ENCODE measurements at regions not wholly inside any gene's neighbourhood (a gene's known extent, or its start where the extent isn't known, plus 50 kb on each side); places are given as distances from the start of the nearest gene placed in this dataset.

GRCh38 chr9:102844716-102845115 lies 150.4 kb upstream of the CYLC2 start:
- Histone ChIP-seq H3K4me3 (ENCODE audit: severe bottlenecking) (no peak overlapping the region), H3K27me3 (ENCODE audit: insufficient read depth, poor library complexity, severe bottlenecking) (no peaks in the 10 kb centered on the region), H3K9me3 (ENCODE audit: severe bottlenecking) (no peaks in the 10 kb centered on the region), H3K4me1 (ENCODE audit: insufficient read depth, poor library complexity, severe bottlenecking) (no peaks in the 10 kb centered on the region), H3K36me3 (ENCODE audit: low read depth) (no peaks in the 10 kb centered on the region), H3K27ac (ENCODE audit: poor library complexity, severe bottlenecking) (no peak overlapping the region)
- DNase-seq (ENCODE audit: low spot score) (no peak), ATAC-seq (ENCODE audit: low read depth) (no peak)
- no peak for TF ChIP-seq CTCF (IDR thresholded peaks at IDR 0.05; ENCODE audit: poor library complexity, severe bottlenecking)

GRCh38 chr9:102842423-102842822 lies 152.7 kb upstream of the CYLC2 start:
- H3K27ac ChIP-seq (ENCODE audit: poor library complexity, severe bottlenecking), result no peak overlapping the region
- no peak overlapping the region for H3K4me3 ChIP-seq (ENCODE audit: severe bottlenecking)
- DNase-seq (ENCODE audit: low spot score), result no peak
- ATAC-seq (ENCODE audit: low read depth), result no peak
- H3K9me3 ChIP-seq (ENCODE audit: severe bottlenecking), result no peaks in the 10 kb centered on the region
- TF ChIP-seq CTCF (IDR thresholded peaks at IDR 0.05; ENCODE audit: poor library complexity, severe bottlenecking), result no peak
- H3K4me1 ChIP-seq (ENCODE audit: insufficient read depth, poor library complexity, severe bottlenecking), result no peaks in the 10 kb centered on the region
- H3K27me3 ChIP-seq (ENCODE audit: insufficient read depth, poor library complexity, severe bottlenecking), result no peaks in the 10 kb centered on the region
- H3K36me3 ChIP-seq (ENCODE audit: low read depth), result no peaks in the 10 kb centered on the region

GRCh38 chr9:102841376-102841775 lies 153.8 kb upstream of the CYLC2 start:
- ATAC-seq (ENCODE audit: low read depth), result no peak
- Histone ChIP-seq H3K27ac (ENCODE audit: poor library complexity, severe bottlenecking) (no peak overlapping the region), H3K36me3 (ENCODE audit: low read depth) (no peaks in the 10 kb centered on the region), H3K27me3 (ENCODE audit: insufficient read depth, poor library complexity, severe bottlenecking) (no peaks in the 10 kb centered on the region), H3K4me1 (ENCODE audit: insufficient read depth, poor library complexity, severe bottlenecking) (no peaks in the 10 kb centered on the region), H3K4me3 (ENCODE audit: severe bottlenecking) (no peak overlapping the region), H3K9me3 (ENCODE audit: severe bottlenecking) (no peaks in the 10 kb centered on the region)
- no peak for TF ChIP-seq CTCF (IDR thresholded peaks at IDR 0.05; ENCODE audit: poor library complexity, severe bottlenecking)
- DNase-seq (ENCODE audit: low spot score), result no peak

GRCh38 chr9:102840335-102840734 lies 154.8 kb upstream of the CYLC2 start:
- H3K4me1 ChIP-seq (ENCODE audit: insufficient read depth, poor library complexity, severe bottlenecking), result no peaks in the 10 kb centered on the region
- H3K9me3 ChIP-seq (ENCODE audit: severe bottlenecking), result no peaks in the 10 kb centered on the region
- no peaks in the 10 kb centered on the region for H3K36me3 ChIP-seq (ENCODE audit: low read depth)
- H3K27me3 ChIP-seq (ENCODE audit: insufficient read depth, poor library complexity, severe bottlenecking), result no peaks in the 10 kb centered on the region
- H3K4me3 ChIP-seq (ENCODE audit: severe bottlenecking), result no peak overlapping the region
- ATAC-seq (ENCODE audit: low read depth) (no peak), DNase-seq (ENCODE audit: low spot score) (no peak)
- no peak for TF ChIP-seq CTCF (IDR thresholded peaks at IDR 0.05; ENCODE audit: poor library complexity, severe bottlenecking)
- no peak overlapping the region for H3K27ac ChIP-seq (ENCODE audit: poor library complexity, severe bottlenecking)

- Histone ChIP-seq H3K36me3 (ENCODE audit: low read depth) (no peaks in the 10 kb centered on the region), H3K4me1 (ENCODE audit: insufficient read depth, poor library complexity, severe bottlenecking) (no peaks in the 10 kb centered on the region), H3K9me3 (ENCODE audit: severe bottlenecking) (no peaks in the 10 kb centered on the region), H3K27ac (ENCODE audit: poor library complexity, severe bottlenecking) (no peak overlapping the region), H3K27me3 (ENCODE audit: insufficient read depth, poor library complexity, severe bottlenecking) (no peaks in the 10 kb centered on the region), H3K4me3 (ENCODE audit: severe bottlenecking) (no peak overlapping the region)
- ATAC-seq (ENCODE audit: low read depth) (no peak), DNase-seq (ENCODE audit: low spot score) (no peak)
- no peak for TF ChIP-seq CTCF (IDR thresholded peaks at IDR 0.05; ENCODE audit: poor library complexity, severe bottlenecking)
Measured at GRCh38 chr9:102832814-102833213, 162.3 kb upstream of the CYLC2 start.

All from RWPE2 (cell line).